ENCODE measurements at regions not wholly inside any gene's neighbourhood (a gene's known extent, or its start where the extent isn't known, plus 50 kb on each side); places are given as distances from the start of the nearest gene placed in this dataset.

DNA sequence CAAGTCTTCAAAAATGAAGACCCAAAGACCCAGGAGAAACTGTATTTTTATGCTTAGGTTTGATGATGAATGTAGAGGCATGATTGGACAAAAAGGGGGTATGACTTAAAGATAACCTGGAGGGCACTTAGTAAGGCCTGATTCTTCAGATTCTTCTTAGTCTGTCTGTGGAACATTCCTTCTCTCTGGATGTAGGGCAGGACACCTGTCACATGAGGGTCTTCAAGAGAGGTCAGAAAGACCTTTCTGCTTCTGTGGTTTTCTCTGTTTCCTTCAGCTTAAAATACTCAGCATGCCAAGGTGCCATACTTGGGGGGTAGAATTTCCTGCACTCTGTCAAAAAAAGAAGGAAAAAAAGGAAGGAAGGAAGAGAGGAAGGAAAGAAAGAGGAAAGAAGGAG is 78.1 kb downstream of the BLID start:
- no peaks in the 10 kb centered on the region for H3F3A ChIP-seq (ENCODE audit: insufficient read depth)
- no peak overlapping the region for H2AFZ ChIP-seq (ENCODE audit: low read depth, low read length, severe bottlenecking)
- no peak overlapping the region for H3K4me3 ChIP-seq (ENCODE audit: insufficient read depth, low read length, poor library complexity, severe bottlenecking)
- TF ChIP-seq, protein P1, sequence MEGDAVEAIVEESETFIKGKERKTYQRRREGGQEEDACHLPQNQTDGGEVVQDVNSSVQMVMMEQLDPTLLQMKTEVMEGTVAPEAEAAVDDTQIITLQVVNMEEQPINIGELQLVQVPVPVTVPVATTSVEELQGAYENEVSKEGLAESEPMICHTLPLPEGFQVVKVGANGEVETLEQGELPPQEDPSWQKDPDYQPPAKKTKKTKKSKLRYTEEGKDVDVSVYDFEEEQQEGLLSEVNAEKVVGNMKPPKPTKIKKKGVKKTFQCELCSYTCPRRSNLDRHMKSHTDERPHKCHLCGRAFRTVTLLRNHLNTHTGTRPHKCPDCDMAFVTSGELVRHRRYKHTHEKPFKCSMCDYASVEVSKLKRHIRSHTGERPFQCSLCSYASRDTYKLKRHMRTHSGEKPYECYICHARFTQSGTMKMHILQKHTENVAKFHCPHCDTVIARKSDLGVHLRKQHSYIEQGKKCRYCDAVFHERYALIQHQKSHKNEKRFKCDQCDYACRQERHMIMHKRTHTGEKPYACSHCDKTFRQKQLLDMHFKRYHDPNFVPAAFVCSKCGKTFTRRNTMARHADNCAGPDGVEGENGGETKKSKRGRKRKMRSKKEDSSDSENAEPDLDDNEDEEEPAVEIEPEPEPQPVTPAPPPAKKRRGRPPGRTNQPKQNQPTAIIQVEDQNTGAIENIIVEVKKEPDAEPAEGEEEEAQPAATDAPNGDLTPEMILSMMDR (IDR thresholded peaks at IDR 0.05; ENCODE audit: insufficient read depth, low read length, poor library complexity, severe bottlenecking): no peak
- no peak for TF ChIP-seq EZH2phosphoT487 (conservative IDR thresholded peaks at IDR 0.05; ENCODE audit: low read length)
- no peak overlapping the region for H3K4me2 ChIP-seq (ENCODE audit: low read depth, low read length, poor library complexity, severe bottlenecking)
- H3K9me3 ChIP-seq (ENCODE audit: insufficient read depth, low read length): no peaks in the 10 kb centered on the region
- no peak overlapping the region for H3K9ac ChIP-seq (ENCODE audit: low read length)
- H3K9me2 ChIP-seq (replicated peaks; ENCODE audit: insufficient read depth, low read length): no peaks in the 10 kb centered on the region
- no peaks in the 10 kb centered on the region for H3K27me3 ChIP-seq (ENCODE audit: low read length)
- no peaks in the 10 kb centered on the region for H3K79me2 ChIP-seq (ENCODE audit: insufficient read depth, low read length)
- H3K36me3 ChIP-seq (ENCODE audit: low read length): no peaks in the 10 kb centered on the region
- no peak overlapping the region for H3K27ac ChIP-seq (ENCODE audit: low read depth, low read length)
- no peaks in the 10 kb centered on the region for H4K20me1 ChIP-seq (ENCODE audit: low read depth, low read length)

DNA sequence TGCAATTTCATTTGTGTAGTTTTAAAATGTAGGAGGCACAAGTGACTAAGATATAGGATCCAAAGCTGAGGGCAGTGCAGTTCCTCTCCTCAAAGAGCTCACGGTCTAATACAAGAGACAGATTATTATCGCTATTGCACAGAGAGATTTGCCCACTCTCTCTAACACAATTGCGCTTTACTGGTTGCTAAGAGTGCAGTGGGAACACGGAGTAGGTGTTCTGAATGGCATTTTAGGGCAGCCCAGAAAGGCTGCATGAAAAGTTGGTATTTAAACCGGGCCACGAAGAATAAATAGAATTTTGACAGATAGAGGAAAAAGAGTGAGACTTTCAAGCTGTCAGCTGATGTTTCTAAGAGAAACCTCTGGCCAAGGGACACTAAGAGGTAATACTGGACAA is 79.5 kb downstream of the BLID start:
- no peaks in the 10 kb centered on the region for H3K79me2 ChIP-seq (ENCODE audit: insufficient read depth, low read length)
- H3K4me3 ChIP-seq (ENCODE audit: insufficient read depth, low read length, poor library complexity, severe bottlenecking): no peak overlapping the region
- no peaks in the 10 kb centered on the region for H3K9me3 ChIP-seq (ENCODE audit: insufficient read depth, low read length)
- H3F3A ChIP-seq (ENCODE audit: insufficient read depth): no peaks in the 10 kb centered on the region
- no peak overlapping the region for H3K27ac ChIP-seq (ENCODE audit: low read depth, low read length)
- no peak overlapping the region for H3K4me2 ChIP-seq (ENCODE audit: low read depth, low read length, poor library complexity, severe bottlenecking)
- TF ChIP-seq, protein P1 (IDR thresholded peaks at IDR 0.05; ENCODE audit: insufficient read depth, low read length, poor library complexity, severe bottlenecking): no peak
- TF ChIP-seq EZH2phosphoT487 (conservative IDR thresholded peaks at IDR 0.05; ENCODE audit: low read length): no peak
- no peaks in the 10 kb centered on the region for H3K27me3 ChIP-seq (ENCODE audit: low read length)
- H2AFZ ChIP-seq (ENCODE audit: low read depth, low read length, severe bottlenecking): no peak overlapping the region
- no peak overlapping the region for H3K9ac ChIP-seq (ENCODE audit: low read length)
- H4K20me1 ChIP-seq (ENCODE audit: low read depth, low read length): no peaks in the 10 kb centered on the region
- H3K9me2 ChIP-seq (replicated peaks; ENCODE audit: insufficient read depth, low read length): no peaks in the 10 kb centered on the region
- H3K36me3 ChIP-seq (ENCODE audit: low read length): no peaks in the 10 kb centered on the region

DNA sequence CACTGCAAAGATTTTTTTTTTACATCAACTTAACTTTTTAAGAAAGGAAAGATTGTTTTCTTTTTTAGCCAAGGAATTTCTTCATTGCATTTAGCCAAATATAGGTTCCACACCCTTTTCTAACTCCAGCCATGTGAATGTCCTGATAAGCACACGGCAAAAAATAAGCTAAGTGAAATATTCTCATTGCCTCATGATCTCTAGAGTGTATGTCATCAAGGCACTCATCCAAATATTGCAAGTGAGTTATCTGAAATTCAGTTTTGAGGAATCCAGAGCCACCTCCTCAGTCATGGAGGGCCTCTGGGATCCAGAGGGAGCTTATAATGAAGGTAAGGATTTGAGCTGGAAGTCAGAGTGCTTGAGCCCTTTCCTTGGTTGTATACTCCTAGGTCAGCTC is 80.0 kb downstream of the BLID start:
- no peaks in the 10 kb centered on the region for H3K9me3 ChIP-seq (ENCODE audit: insufficient read depth, low read length)
- H3K9ac ChIP-seq (ENCODE audit: low read length): no peak overlapping the region
- no peaks in the 10 kb centered on the region for H4K20me1 ChIP-seq (ENCODE audit: low read depth, low read length)
- H2AFZ ChIP-seq (ENCODE audit: low read depth, low read length, severe bottlenecking): no peak overlapping the region
- H3K4me3 ChIP-seq (ENCODE audit: insufficient read depth, low read length, poor library complexity, severe bottlenecking): no peak overlapping the region
- H3F3A ChIP-seq (ENCODE audit: insufficient read depth): no peaks in the 10 kb centered on the region
- no peak overlapping the region for H3K27ac ChIP-seq (ENCODE audit: low read depth, low read length)
- H3K9me2 ChIP-seq (replicated peaks; ENCODE audit: insufficient read depth, low read length): no peaks in the 10 kb centered on the region
- TF ChIP-seq, protein P1 (IDR thresholded peaks at IDR 0.05; ENCODE audit: insufficient read depth, low read length, poor library complexity, severe bottlenecking): no peak
- TF ChIP-seq EZH2phosphoT487 (conservative IDR thresholded peaks at IDR 0.05; ENCODE audit: low read length): no peak
- H3K27me3 ChIP-seq (ENCODE audit: low read length): no peaks in the 10 kb centered on the region
- no peaks in the 10 kb centered on the region for H3K79me2 ChIP-seq (ENCODE audit: insufficient read depth, low read length)
- no peak overlapping the region for H3K4me2 ChIP-seq (ENCODE audit: low read depth, low read length, poor library complexity, severe bottlenecking)
- no peaks in the 10 kb centered on the region for H3K36me3 ChIP-seq (ENCODE audit: low read length)

DNA sequence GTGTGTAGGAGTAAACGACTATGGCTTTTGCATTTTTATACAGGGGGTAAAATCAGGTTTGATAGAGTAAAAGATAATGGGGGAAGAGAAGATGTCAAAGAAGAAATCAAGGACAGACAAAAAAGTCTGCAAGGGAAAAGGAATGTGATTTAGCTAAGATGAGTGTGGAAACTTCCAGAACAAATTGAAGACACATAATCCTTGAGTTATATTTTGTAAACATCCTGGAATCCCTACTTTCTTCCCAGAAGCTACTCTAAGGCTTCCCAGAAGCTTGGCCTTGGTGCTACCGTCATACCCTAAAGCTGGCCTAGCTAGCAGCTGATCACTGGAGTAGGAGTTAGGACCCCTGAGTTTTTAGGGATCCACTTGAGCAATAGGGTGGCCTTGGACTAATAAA is 82.4 kb downstream of the BLID start:
- TF ChIP-seq, protein P1 (IDR thresholded peaks at IDR 0.05; ENCODE audit: insufficient read depth, low read length, poor library complexity, severe bottlenecking): no peak
- TF ChIP-seq EZH2phosphoT487 (conservative IDR thresholded peaks at IDR 0.05; ENCODE audit: low read length): no peak
- no peak overlapping the region for H2AFZ ChIP-seq (ENCODE audit: low read depth, low read length, severe bottlenecking)
- no peaks in the 10 kb centered on the region for H3K36me3 ChIP-seq (ENCODE audit: low read length)

More for the DNA sequence above, 82.4 kb downstream of the BLID start:
- Histone ChIP-seq H3K27me3 (ENCODE audit: low read length) (no peaks in the 10 kb centered on the region), H3K9me3 (ENCODE audit: insufficient read depth, low read length) (no peaks in the 10 kb centered on the region), H3K9me2 (replicated peaks; ENCODE audit: insufficient read depth, low read length) (no peaks in the 10 kb centered on the region), H3F3A (ENCODE audit: insufficient read depth) (no peaks in the 10 kb centered on the region), H4K20me1 (ENCODE audit: low read depth, low read length) (no peaks in the 10 kb centered on the region), H3K4me2 (ENCODE audit: low read depth, low read length, poor library complexity, severe bottlenecking) (no peak overlapping the region), H3K27ac (ENCODE audit: low read depth, low read length) (no peak overlapping the region), H3K9ac (ENCODE audit: low read length) (no peak overlapping the region), H3K79me2 (ENCODE audit: insufficient read depth, low read length) (no peaks in the 10 kb centered on the region), H3K4me3 (ENCODE audit: insufficient read depth, low read length, poor library complexity, severe bottlenecking) (no peak overlapping the region)

Measured in SU-DHL-6 (cell line).